ENCODE measurements at regions not wholly inside any gene's neighbourhood (a gene's known extent, or its start where the extent isn't known, plus 50 kb on each side); places are given as distances from the start of the nearest gene placed in this dataset.

DNA sequence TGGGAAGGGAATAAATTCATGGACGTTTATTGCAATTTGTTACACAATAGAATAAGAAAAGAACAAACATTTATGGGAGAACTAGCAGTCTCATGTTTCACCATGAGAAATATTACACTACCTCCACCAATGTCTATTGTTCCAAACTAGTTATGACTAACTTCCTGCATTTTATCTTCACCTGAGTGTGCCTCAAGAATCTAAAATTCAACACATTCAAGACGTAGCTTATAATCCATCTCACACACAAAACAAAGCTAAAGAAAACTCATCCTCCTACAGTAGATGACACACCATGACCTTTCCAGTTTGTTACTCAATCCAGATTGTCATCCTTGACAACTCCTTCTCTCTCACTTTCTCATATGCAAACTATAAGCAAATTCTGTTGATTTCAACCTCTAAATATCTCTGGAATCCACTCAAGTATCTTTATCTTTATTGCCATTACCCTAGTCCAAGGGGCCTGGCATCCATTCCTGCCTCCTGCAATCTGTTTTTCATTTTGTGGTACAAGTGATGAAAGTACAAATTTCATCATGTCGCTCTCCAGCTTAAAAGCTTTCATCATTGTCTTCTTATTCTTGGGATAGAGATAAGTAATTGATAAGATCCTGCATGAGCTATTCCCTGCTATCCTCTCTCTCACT is 229.9 kb downstream of the NR2F2 start:
- TF ChIP-seq CTCF (IDR thresholded peaks at IDR 0.05), result no peak

GRCh38 chr15:96561593-96561992 is 231.1 kb downstream of the NR2F2 start:
- no peak for TF ChIP-seq CTCF (IDR thresholded peaks at IDR 0.05)

DNA sequence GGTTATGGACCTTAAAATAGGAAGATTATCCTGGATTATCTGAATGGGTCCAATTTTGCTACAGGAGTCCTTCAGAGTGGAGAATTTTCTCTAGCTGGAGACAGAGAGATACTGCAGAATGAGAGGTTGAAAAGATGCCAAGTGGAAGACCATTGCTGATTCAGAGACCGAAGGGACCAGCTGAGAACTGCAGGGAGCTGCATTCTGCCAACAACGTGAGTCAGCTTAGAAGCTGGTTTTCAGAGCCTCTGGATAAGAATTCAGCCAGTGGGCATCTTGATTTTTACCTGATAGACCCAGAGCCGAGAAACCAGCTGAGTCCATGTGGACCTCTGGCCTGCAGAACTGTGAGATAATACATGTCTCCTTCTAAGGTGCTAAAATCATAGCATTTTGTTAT is 234.0 kb downstream of the NR2F2 start:
- TF ChIP-seq CTCF (IDR thresholded peaks at IDR 0.05), result no peak

DNA sequence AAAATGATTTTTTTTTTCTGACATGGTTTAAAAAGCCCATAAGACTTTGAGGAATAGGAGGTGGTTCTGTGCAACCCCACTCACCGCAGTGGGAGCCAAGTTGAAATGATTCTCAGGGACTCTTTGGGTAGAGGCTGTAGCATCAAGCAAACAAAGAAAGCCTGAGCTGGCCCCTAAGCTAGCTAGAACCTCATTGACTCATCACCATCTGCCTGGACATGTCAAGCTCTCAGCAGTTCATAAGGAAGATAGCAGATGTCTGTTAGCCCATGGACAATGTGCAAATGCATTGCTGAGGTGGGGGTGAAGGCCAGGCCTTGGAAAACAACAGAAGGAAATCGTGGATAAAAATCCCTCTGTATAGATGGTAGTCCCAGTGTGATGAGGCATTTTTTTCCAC is 234.8 kb downstream of the NR2F2 start:
- TF ChIP-seq CTCF (IDR thresholded peaks at IDR 0.05), result no peak

GRCh38 chr15:96574782-96575181 is 244.3 kb downstream of the NR2F2 start:
- TF ChIP-seq CTCF (IDR thresholded peaks at IDR 0.05), result no peak

DNA sequence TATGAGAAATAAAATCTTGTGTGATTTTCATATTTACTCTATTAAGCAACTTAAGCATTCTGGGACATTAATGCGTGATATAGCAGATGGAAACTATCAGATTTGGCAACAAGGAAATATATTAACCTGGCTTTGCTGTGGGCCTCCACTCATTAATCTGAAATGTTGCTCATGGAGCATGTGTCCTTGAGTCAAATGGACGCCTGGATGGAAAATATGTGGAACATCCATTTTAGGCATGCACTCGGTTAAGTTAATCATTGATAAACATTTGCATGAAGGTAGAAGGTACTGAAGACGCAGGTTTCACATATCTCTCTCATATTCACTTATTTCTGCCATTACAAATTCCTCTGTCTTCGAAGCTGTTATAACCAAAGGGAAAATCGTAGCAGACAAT is 246.1 kb downstream of the NR2F2 start:
- no peak for TF ChIP-seq CTCF (IDR thresholded peaks at IDR 0.05)

- TF ChIP-seq CTCF (IDR thresholded peaks at IDR 0.05), result no peak
Observed at GRCh38 chr15:96578393-96578792, 247.9 kb downstream of the NR2F2 start.

GRCh38 chr15:96581371-96581770 is 250.9 kb downstream of the NR2F2 start:
- TF ChIP-seq CTCF (IDR thresholded peaks at IDR 0.05), result no peak

Data from LNCAP (cell line).